ENCODE measurements at regions not wholly inside any gene's neighbourhood (a gene's known extent, or its start where the extent isn't known, plus 50 kb on each side); places are given as distances from the start of the nearest gene placed in this dataset.

DNA sequence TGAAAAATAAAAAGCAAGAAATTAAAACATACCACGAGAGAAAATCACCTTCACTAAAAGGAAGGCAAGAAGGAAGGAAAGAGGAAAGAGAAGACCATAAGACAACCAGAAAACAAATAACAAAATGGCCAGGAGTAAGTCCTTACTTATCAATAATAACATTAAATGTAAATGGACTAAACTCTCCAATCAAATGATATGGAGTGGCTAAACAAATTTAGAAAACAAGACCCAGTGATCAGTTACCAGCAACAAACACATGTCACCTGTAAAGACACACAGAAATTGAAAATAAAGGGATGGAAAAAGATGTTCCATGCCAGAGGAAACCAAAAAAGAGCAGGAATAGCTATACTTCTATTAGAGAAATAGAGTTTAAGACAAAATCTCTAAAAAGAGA is 85.0 kb upstream of the SLC38A4 start:
- Histone ChIP-seq H3K4me3 (no peak overlapping the region), H3K36me3 (no peaks in the 10 kb centered on the region), H3K4me1 (no peaks in the 10 kb centered on the region), H3K9me3 (peaks cover 0 to 3% of the 10 kb centered on the region in 2 donors), H3K27ac (no peak overlapping the region), H3K27me3 (no peaks in the 10 kb centered on the region)
- TF ChIP-seq, protein P1, sequence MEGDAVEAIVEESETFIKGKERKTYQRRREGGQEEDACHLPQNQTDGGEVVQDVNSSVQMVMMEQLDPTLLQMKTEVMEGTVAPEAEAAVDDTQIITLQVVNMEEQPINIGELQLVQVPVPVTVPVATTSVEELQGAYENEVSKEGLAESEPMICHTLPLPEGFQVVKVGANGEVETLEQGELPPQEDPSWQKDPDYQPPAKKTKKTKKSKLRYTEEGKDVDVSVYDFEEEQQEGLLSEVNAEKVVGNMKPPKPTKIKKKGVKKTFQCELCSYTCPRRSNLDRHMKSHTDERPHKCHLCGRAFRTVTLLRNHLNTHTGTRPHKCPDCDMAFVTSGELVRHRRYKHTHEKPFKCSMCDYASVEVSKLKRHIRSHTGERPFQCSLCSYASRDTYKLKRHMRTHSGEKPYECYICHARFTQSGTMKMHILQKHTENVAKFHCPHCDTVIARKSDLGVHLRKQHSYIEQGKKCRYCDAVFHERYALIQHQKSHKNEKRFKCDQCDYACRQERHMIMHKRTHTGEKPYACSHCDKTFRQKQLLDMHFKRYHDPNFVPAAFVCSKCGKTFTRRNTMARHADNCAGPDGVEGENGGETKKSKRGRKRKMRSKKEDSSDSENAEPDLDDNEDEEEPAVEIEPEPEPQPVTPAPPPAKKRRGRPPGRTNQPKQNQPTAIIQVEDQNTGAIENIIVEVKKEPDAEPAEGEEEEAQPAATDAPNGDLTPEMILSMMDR (IDR thresholded peaks at IDR 0.05), result no peak
- DNase-seq, result no peak
- no peak for ATAC-seq
- intact Hi-C loops (cut with DNase I), result no loop called here

DNA sequence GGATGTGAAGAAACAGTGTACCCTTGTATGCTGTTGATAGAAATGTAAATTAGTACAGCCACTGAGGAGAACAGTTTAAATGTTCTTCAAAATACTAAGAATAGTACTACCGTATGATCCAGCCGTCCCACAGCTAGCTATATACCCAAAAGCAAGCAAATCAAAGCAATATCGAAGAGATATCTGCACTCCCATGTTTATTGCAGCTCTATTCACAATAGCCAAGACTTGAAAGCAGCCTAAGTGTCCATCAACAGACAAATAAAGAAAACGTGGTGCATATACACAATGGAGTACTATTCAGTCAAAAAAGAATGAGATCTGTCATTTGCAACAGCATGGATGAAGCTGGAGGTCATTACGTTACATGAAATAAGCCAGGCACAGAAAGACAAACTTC is 88.5 kb upstream of the SLC38A4 start:
- peaks cover 0 to 3% of the 10 kb centered on the region in 2 donors for H3K9me3 ChIP-seq
- no peak overlapping the region for H3K4me3 ChIP-seq
- DNase-seq (no peak), ATAC-seq (no peak)
- intact Hi-C loops (cut with DNase I), result no loop called here
- H3K4me1 ChIP-seq, result no peaks in the 10 kb centered on the region
- no peak overlapping the region for H3K27ac ChIP-seq
- H3K36me3 ChIP-seq, result no peaks in the 10 kb centered on the region
- TF ChIP-seq, protein P1 (IDR thresholded peaks at IDR 0.05), result no peak
- H3K27me3 ChIP-seq, result no peaks in the 10 kb centered on the region

DNA sequence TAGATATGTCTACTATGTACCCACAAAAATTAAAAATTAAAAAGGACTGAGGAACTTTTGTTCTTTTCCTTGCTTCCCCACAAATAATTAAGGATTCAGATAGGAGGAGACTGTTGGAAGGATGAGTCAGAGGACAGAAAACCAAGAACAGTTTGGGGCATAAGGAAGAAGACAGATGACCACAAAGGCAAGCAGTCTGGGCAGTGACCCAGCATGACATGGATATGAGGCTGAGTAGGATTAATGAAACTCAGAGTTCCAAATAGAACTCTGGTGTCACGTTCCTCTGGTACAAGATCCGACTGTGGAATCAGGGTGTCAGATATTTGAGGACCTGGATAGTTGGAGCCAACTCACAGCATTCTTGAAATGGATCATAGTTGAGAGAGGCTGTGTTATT is 89.3 kb upstream of the SLC38A4 start:
- intact Hi-C loops (cut with DNase I), result no loop called here
- TF ChIP-seq, protein P1 (IDR thresholded peaks at IDR 0.05), result no peak
- peak; percentile 80 for ATAC-seq
- DNase-seq, result peak in 2 of 4 donors; percentile 40 to 58
- H3K9me3 ChIP-seq, result peaks cover 0 to 1% of the 10 kb centered on the region in 2 donors
- no peaks in the 10 kb centered on the region for H3K36me3 ChIP-seq
- H3K4me3 ChIP-seq, result no peak overlapping the region
- no peaks in the 10 kb centered on the region for H3K4me1 ChIP-seq
- H3K27ac ChIP-seq, result peak overlapping the region in 1 of 2 donors; percentile 11
- no peaks in the 10 kb centered on the region for H3K27me3 ChIP-seq

DNA sequence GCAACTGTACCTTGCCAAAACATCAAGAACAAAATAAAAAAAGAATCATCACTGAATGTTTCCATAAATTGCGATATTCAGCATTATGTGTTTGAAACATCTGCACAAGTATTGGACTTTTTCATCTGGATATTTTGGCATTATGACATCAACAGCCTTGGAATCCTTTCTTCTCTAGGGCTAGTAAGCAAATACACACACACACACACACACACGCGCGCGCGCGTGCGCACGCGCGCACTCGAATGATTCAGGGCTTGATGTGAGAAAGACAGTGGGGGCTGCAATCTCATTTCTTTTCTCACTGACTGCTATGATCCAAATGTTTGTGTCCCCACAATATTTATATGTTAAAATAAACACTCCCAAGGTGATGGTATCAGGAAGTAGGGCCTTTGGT is 90.0 kb upstream of the SLC38A4 start:
- Histone ChIP-seq H3K4me3 (no peak overlapping the region), H3K9me3 (no peaks in the 10 kb centered on the region), H3K27ac (peak overlapping the region in 1 of 2 donors; percentile 13), H3K36me3 (no peaks in the 10 kb centered on the region), H3K27me3 (no peaks in the 10 kb centered on the region), H3K4me1 (peaks cover 0 to under 1% of the 10 kb centered on the region in 2 donors)
- TF ChIP-seq, protein P1 (IDR thresholded peaks at IDR 0.05), result no peak
- intact Hi-C loops (cut with DNase I), result no loop called here
- DNase-seq (peak in 2 of 4 donors; percentile 49 to 73), ATAC-seq (peak; percentile 43)

DNA sequence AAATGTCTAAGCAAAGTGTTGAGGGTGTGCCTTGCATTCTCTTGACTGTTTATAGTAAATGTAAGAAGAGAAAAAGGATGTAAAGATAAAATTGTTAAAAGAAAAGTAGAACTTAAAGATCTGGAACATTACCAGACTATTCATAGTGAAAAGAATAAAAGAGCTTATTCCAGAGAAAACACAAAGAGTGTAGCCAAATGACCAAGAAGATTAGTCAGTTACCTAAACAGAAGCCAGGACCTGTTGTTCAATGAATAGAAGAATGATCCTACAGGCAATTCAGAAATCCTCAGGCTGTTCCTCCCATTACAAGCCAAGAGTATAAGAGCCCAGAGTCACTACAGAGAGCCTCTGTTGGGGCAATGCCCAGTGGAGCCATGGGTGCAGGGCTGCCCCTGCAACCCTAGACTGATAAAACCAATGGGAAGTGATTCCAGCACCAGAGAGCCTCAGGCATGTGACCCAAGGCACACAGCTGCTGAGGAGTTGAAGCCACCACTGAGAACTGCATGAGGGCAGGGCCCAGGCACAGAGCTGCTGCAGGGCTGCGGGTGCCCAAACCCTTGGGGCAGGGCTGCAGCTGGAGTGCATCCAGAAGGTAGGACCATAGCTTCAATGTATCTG is 91.1 kb upstream of the SLC38A4 start:
- intact Hi-C loops (cut with DNase I), result no loop called here
- Histone ChIP-seq H3K4me3 (no peak overlapping the region), H3K36me3 (no peaks in the 10 kb centered on the region), H3K27ac (no peak overlapping the region), H3K9me3 (no peaks in the 10 kb centered on the region), H3K4me1 (peaks cover 0 to 6% of the 10 kb centered on the region in 2 donors), H3K27me3 (no peaks in the 10 kb centered on the region)
- TF ChIP-seq, protein P1 (IDR thresholded peaks at IDR 0.05), result no peak
- ATAC-seq (no peak), DNase-seq (no peak)

Measured in left lung (tissue), 4 donors.